ENCODE measurements at regions not wholly inside any gene's neighbourhood (a gene's known extent, or its start where the extent isn't known, plus 50 kb on each side); places are given as distances from the start of the nearest gene placed in this dataset.

DNA sequence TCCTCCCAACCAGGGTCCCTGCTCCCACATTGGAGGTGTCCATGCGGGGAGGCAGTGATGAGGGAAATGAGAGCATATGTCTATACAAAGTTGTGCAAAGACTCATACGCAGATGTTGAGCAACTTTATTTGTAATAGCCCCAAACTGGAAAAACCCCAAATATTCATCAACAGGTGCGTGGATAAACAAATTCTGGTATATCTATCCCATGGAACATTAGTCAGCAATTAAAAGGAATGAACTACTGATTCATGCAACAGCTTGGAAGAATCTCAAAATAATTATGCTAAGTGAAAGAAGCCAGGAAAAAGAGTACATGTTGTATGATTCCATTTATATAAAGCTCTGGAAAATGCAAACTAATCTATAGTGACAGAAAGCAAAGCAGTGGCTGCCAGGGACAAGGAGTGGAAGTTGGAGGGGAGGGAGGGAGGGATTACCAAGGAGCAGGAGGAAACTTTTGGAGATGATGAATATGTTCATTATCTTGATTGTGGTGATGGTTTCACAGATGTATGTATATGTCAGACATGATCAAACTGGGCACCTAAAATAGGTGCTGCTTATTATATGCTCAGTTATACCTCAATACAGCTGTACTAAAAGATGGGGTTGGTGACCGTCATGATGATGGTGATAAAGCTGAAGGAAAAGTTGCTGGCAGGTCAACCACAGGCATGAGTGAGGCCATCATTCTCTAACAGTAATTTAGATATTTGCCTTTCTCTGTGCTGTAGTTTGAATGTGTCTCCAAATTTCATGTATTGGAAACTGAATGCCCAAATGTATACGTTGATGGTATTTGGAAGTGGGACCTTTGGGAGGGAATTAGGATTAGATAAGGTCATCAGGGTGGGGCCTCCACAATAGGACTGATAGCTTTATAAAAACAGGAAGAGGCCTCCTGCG, 270.9 kb downstream of the CYP26B1 start:
- TF ChIP-seq, protein P1, sequence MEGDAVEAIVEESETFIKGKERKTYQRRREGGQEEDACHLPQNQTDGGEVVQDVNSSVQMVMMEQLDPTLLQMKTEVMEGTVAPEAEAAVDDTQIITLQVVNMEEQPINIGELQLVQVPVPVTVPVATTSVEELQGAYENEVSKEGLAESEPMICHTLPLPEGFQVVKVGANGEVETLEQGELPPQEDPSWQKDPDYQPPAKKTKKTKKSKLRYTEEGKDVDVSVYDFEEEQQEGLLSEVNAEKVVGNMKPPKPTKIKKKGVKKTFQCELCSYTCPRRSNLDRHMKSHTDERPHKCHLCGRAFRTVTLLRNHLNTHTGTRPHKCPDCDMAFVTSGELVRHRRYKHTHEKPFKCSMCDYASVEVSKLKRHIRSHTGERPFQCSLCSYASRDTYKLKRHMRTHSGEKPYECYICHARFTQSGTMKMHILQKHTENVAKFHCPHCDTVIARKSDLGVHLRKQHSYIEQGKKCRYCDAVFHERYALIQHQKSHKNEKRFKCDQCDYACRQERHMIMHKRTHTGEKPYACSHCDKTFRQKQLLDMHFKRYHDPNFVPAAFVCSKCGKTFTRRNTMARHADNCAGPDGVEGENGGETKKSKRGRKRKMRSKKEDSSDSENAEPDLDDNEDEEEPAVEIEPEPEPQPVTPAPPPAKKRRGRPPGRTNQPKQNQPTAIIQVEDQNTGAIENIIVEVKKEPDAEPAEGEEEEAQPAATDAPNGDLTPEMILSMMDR (IDR thresholded peaks at IDR 0.05; ENCODE audit: low read length) = no peak
- TF ChIP-seq EZH2phosphoT487 (IDR thresholded peaks at IDR 0.05; ENCODE audit: low read length) = no peak

Measured in MM.1S (cell line).